Naive B cell (primary cell): ENCODE measurements at regions not wholly inside any gene's neighbourhood (a gene's known extent, or its start where the extent isn't known, plus 50 kb on each side); places are given as distances from the start of the nearest gene placed in this dataset.

Experiments used
- ATAC-seq, 2 donors: fragments of 150-1000 bp; cut with Tn5 transposase; 2 replicates each; pipeline ENCODE4 v1.10.0; 2021; ENCODE audit warnings: low read depth in 2 of 2, mild to moderate bottlenecking in 2 of 2, moderate library complexity in 2 of 2
- DNase-seq: peaks from one replicate; pipeline ENCODE4 v3.0.0; 2022
- H3K27ac Mint-ChIP-seq, 6 donors: one replicate each; pipeline ENCODE4 v1.8.0; 2020 to 2022; ENCODE audit warnings: mild to moderate bottlenecking in 6 of 6, mixed read lengths in 6 of 6, moderate library complexity in 5 of 6, inconsistent platforms in 2 of 6
- H3K27me3 Mint-ChIP-seq, 3 donors: one replicate each; pipeline ENCODE4 v1.8.0; 2021 to 2022; ENCODE audit warnings: mixed read lengths in 3 of 3, mild to moderate bottlenecking in 1 of 3
- H3K36me3 Mint-ChIP-seq, 2 donors: one replicate each; pipeline ENCODE4 v1.8.0; 2020 to 2022; ENCODE audit warnings: mixed read lengths in 2 of 2, inconsistent platforms in 1 of 2, mild to moderate bottlenecking in 1 of 2
- H3K4me1 Mint-ChIP-seq, 3 donors: one replicate each; pipeline ENCODE4 v1.8.0; 2020 to 2022; ENCODE audit warnings: mixed read lengths in 3 of 3, inconsistent platforms in 1 of 3, mild to moderate bottlenecking in 1 of 3, moderate library complexity in 1 of 3
- H3K4me3 Mint-ChIP-seq, 8 donors: one replicate each; pipeline ENCODE4 v1.8.0; 2020 to 2022; ENCODE audit warnings: mild to moderate bottlenecking in 8 of 8, mixed read lengths in 8 of 8, moderate library complexity in 8 of 8, inconsistent platforms in 2 of 8
- H3K9me3 Mint-ChIP-seq, 7 donors: one replicate each; pipeline ENCODE4 v1.8.0; 2020 to 2022; ENCODE audit warnings: mixed read lengths in 7 of 7, mild to moderate bottlenecking in 5 of 7, inconsistent platforms in 2 of 7, moderate library complexity in 1 of 7

DNA sequence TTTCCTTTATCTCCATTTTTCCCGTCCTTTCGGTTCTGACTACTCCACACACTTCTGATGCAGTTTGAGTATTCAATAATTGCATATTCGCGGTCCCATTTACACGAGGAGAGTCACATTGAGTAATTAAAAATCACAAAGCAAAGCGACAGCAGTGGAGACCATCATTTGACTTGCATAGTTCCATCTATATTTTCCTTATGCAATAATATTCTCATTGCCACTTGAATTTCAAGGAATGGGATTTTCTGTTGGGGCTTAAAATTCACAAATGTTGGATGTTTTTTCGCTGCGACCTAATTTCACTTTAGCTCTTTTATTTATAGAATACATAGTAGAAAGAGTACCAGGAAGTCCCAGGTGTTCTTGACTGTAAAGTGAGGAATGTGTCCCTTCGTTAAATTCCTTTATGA lies 186.8 kb downstream of the ZEB2 start:
- Mint-ChIP-seq H3K27me3 (no peaks in the 10 kb centered on the region), H3K4me1 (peaks cover 15 to 19% (median 17%) of the 10 kb centered on the region in 3 donors), H3K36me3 (no peaks in the 10 kb centered on the region), H3K27ac (peak overlapping the region in 4 of 6 donors; percentile 20 to 94 (median 74)), H3K4me3 (peak overlapping the region; percentile 87 to 96 (median 92)), H3K9me3 (no peaks in the 10 kb centered on the region)
- no peak for ATAC-seq
- DNase-seq = no peak

GRCh38 chr2:144332356-144333142 lies 187.4 kb downstream of the ZEB2 start:
- DNase-seq = peak; percentile 89
- peaks cover 15 to 19% (median 18%) of the 10 kb centered on the region in 3 donors for H3K4me1 Mint-ChIP-seq
- H3K4me3 Mint-ChIP-seq = peak overlapping the region; percentile 87 to 96 (median 92)
- no peaks in the 10 kb centered on the region for H3K9me3 Mint-ChIP-seq
- H3K36me3 Mint-ChIP-seq = no peaks in the 10 kb centered on the region
- H3K27me3 Mint-ChIP-seq = no peaks in the 10 kb centered on the region
- peak; percentile 88 to 89 for ATAC-seq
- peak overlapping the region; percentile 18 to 94 (median 74) for H3K27ac Mint-ChIP-seq

DNA sequence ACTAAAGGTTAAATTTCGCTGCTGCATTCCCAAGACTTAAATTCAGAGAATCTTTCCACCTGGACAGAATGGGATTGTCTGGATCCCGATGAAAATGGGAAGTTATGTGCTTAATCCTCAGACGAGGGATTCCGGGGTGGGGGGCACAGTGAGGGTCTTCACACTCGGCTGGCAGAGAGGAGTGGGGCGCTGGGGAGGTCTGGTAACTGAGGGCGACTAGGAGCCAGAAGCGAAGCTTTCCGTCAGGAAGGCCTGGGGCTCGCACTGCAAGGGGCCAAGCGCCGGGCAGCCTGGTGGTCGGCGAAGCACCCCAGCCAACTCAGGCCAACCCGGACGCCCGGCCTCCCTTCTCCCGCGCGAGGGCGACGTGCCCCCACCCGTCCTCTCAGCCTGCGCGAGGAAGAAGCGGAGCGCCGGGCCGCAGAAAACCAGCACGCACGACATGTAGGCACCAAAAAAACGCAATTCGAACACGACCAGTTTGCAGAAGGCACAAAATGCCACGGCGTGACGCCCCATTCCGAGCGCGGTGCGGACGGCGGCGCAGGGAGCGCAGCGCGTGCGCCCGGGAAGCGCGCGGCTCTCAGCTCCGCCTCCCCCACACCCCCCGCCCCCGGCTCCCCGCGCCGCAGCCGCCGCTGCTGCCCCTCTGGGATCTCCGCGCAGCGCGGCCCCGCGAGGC lies 188.1 kb downstream of the ZEB2 start:
- Mint-ChIP-seq H3K27ac (peak overlapping the region; percentile 18 to 93 (median 87)), H3K36me3 (no peaks in the 10 kb centered on the region), H3K9me3 (no peaks in the 10 kb centered on the region), H3K4me1 (peaks cover 20 to 22% (median 20%) of the 10 kb centered on the region in 3 donors), H3K4me3 (peak overlapping the region; percentile 87 to 96 (median 91)), H3K27me3 (no peaks in the 10 kb centered on the region)
- DNase-seq (peak; percentile 78), ATAC-seq (peak; percentile 71 to 72)

DNA sequence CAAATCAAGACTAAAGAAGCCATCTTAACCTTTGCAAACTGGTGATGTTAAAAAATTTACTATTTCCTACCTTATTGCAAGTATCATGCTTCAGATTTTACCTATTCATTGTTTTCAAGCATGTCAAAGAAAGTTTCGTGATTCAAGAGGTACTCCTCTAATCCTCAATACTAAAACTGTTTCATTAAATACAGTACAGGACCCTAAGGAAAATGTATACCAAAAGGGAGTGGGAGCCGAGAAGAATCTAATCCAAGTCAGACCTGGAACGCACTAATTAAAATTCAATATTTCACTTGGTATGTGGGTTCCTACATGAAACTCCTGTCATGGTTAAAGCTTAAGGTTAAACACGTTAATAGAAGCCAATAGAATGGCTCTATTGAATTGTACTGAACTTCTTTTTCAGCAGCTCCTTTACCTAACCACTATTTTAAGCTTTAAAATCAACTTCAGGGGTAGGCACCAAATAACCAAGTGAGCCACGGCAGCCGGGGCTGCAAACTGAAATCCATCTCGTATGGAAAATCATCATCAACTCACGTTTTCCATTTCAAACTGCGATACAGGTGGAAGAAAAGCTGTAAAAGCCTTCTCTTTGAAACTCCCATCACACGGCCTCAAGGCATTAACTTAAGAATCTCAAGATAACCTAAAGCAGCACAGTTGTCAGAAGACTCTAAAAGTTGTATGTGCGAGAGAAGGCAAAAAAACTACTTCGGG lies 188.8 kb downstream of the ZEB2 start:
- Mint-ChIP-seq H3K9me3 (no peaks in the 10 kb centered on the region), H3K27me3 (no peaks in the 10 kb centered on the region), H3K27ac (peak overlapping the region; percentile 18 to 93 (median 87)), H3K36me3 (no peaks in the 10 kb centered on the region), H3K4me3 (peak overlapping the region; percentile 87 to 96 (median 91)), H3K4me1 (peaks cover 20 to 26% (median 24%) of the 10 kb centered on the region in 3 donors)
- ATAC-seq = no peak
- peak; percentile 14 for DNase-seq

DNA sequence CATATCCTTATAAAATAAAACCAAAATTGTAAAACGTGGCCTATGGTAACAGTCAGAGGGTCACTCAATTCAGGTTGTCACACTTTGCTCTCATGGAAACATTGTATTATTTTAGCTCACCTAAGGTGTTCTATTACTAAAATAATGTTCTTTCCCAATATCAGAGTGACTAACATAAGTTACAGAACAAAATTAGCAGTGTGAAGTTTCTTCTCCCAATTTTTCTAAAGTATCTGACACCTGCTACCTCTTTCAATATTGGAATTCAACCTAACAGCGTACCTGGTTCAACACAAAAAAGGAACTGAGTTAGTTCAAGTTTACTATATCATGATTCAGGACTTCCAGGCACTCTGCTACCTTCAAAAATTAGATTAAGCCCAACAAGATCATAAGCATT lies 190.4 kb downstream of the ZEB2 start:
- Mint-ChIP-seq H3K36me3 (no peaks in the 10 kb centered on the region), H3K27me3 (no peaks in the 10 kb centered on the region), H3K27ac (no peak overlapping the region), H3K4me1 (peaks cover 34 to 40% (median 35%) of the 10 kb centered on the region in 3 donors), H3K9me3 (no peaks in the 10 kb centered on the region), H3K4me3 (peak overlapping the region in 1 of 8 donors; percentile 90)
- ATAC-seq (no peak), DNase-seq (no peak)

GRCh38 chr2:144328938-144329337 lies 191.0 kb downstream of the ZEB2 start:
- H3K36me3 Mint-ChIP-seq = no peaks in the 10 kb centered on the region
- H3K4me3 Mint-ChIP-seq = peak overlapping the region in 1 of 8 donors; percentile 32
- H3K27me3 Mint-ChIP-seq = no peaks in the 10 kb centered on the region
- H3K4me1 Mint-ChIP-seq = peaks cover 39 to 46% (median 40%) of the 10 kb centered on the region in 3 donors
- no peaks in the 10 kb centered on the region for H3K9me3 Mint-ChIP-seq
- ATAC-seq (no peak), DNase-seq (no peak)
- H3K27ac Mint-ChIP-seq = no peak overlapping the region

DNA sequence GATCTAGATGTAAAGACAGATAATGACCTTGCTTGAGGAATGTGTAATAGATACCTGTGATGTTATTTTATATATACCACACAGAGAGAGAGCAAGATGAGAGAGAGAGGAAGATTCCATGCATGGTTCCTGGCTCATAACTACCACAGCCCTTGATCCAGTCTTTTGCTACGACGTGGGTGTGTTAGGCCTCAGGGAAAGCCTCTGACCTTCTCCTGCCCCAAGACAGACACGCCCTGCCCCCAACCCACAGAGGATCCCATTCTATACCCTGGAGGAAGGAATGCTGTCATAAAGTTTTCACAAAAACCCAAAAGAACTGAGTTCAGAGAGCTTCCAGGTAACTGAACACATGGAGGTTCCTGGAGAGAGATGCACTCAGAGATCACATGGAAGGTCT lies 193.1 kb downstream of the ZEB2 start:
- Mint-ChIP-seq H3K4me1 (peaks cover 36 to 42% (median 37%) of the 10 kb centered on the region in 3 donors), H3K4me3 (peak overlapping the region in 1 of 8 donors; percentile 2), H3K27me3 (no peaks in the 10 kb centered on the region), H3K9me3 (no peaks in the 10 kb centered on the region), H3K27ac (no peak overlapping the region), H3K36me3 (no peaks in the 10 kb centered on the region)
- DNase-seq (no peak), ATAC-seq (no peak)

DNA sequence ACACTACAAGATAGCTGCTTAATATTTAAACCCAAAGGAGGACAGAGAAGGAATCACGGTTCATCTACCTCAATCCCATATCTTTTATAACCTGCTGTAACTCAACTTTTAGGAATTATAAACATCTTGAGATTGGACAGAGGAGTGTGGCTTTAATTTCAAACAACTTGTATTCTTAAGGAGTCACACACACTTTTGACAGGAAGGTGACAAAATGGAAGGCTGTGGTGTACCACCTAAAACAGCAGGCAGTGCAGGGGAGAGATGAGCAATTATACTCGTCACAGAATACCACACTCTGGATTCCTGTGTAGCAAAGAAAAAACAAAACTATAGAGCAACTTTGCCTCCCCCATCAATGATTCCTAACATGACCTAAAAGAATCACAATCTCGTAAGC lies 194.8 kb downstream of the ZEB2 start:
- DNase-seq (no peak), ATAC-seq (no peak)
- H3K27me3 Mint-ChIP-seq = no peaks in the 10 kb centered on the region
- H3K9me3 Mint-ChIP-seq = no peaks in the 10 kb centered on the region
- peaks cover 37 to 46% (median 41%) of the 10 kb centered on the region in 3 donors for H3K4me1 Mint-ChIP-seq
- peak overlapping the region in 3 of 6 donors; percentile 7 to 61 (median 57) for H3K27ac Mint-ChIP-seq
- H3K4me3 Mint-ChIP-seq = peak overlapping the region in 2 of 8 donors; percentile 30 to 42
- no peaks in the 10 kb centered on the region for H3K36me3 Mint-ChIP-seq

- Mint-ChIP-seq H3K27ac (peak overlapping the region in 3 of 6 donors; percentile 16 to 61 (median 57)), H3K36me3 (no peaks in the 10 kb centered on the region), H3K9me3 (no peaks in the 10 kb centered on the region), H3K4me3 (peak overlapping the region in 6 of 8 donors; percentile 17 to 65 (median 38)), H3K4me1 (peaks cover 34 to 46% (median 41%) of the 10 kb centered on the region in 3 donors), H3K27me3 (no peaks in the 10 kb centered on the region)
- DNase-seq (no peak), ATAC-seq (no peak)
Measured at GRCh38 chr2:144324446-144325045, 195.4 kb downstream of the ZEB2 start.

DNA sequence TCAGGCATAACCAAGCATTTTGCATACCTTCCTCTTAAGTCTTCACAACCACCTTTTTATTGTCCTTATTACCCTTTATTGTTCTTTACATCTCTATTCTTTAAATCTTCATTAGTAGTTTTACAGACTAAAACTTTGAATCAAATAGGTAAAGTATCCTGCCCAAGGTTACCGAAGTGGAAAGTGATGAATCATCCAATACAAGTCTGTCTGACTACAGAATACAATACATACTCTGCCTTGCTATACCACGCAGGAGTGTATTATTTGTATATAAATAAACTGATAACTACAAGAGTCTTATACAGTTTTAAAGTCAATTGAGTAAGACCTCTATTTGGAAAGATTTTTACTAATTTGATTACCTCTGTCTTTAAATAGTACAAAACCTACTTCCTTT lies 196.0 kb downstream of the ZEB2 start:
- H3K4me1 Mint-ChIP-seq = peaks cover 33 to 46% (median 41%) of the 10 kb centered on the region in 3 donors
- peak in 1 of 2 donors; percentile 21 for ATAC-seq

DNA sequence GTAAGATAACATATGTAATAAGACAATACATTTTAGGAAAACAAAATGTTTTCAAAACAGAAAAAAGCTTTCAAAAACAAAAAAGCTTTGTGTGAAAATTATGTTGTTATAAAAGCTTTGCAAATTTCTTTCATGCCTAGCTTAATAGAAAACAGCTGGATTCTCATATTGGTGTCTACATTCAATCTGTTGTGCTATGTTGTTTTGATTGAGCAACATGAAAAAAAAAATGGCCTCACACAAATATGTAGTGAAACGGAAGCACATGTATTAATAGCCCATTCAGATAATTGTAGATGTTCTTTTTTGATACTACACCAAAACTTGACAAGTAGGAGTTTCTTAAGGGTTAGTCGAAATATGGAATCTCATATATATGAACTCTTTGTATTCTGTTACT lies 197.5 kb downstream of the ZEB2 start:
- Mint-ChIP-seq H3K4me1 (peaks cover 35 to 46% (median 39%) of the 10 kb centered on the region in 3 donors), H3K27ac (no peak overlapping the region), H3K27me3 (no peaks in the 10 kb centered on the region), H3K4me3 (no peak overlapping the region), H3K9me3 (no peaks in the 10 kb centered on the region), H3K36me3 (peaks cover 0 to under 1% of the 10 kb centered on the region in 2 donors)
- ATAC-seq (no peak), DNase-seq (no peak)

More for the DNA sequence above, 196.0 kb downstream of the ZEB2 start:
- H3K4me3 Mint-ChIP-seq = peak overlapping the region in 6 of 8 donors; percentile 17 to 65 (median 38)
- H3K36me3 Mint-ChIP-seq = no peaks in the 10 kb centered on the region
- H3K9me3 Mint-ChIP-seq = no peaks in the 10 kb centered on the region
- H3K27ac Mint-ChIP-seq = peak overlapping the region in 2 of 6 donors; percentile 16 to 61
- no peaks in the 10 kb centered on the region for H3K27me3 Mint-ChIP-seq
- no peak for DNase-seq

GRCh38 chr2:144320491-144320890 lies 199.4 kb downstream of the ZEB2 start:
- Mint-ChIP-seq H3K4me3 (peak overlapping the region in 2 of 8 donors; percentile 36 to 37), H3K27ac (peak overlapping the region in 1 of 6 donors; percentile 43), H3K27me3 (no peaks in the 10 kb centered on the region), H3K9me3 (peaks cover 0 to 2% (median 0%) of the 10 kb centered on the region in 7 donors), H3K36me3 (peaks cover 0 to 12% of the 10 kb centered on the region in 2 donors), H3K4me1 (peaks cover 34 to 40% (median 35%) of the 10 kb centered on the region in 3 donors)
- ATAC-seq (peak; percentile 61 to 67), DNase-seq (peak; percentile 9)
